ENCODE measurements at regions not wholly inside any gene's neighbourhood (a gene's known extent, or its start where the extent isn't known, plus 50 kb on each side); places are given as distances from the start of the nearest gene placed in this dataset.
"Not testable (repeated sequence)": the region's sequence is repeated elsewhere in the genome, so short reads cannot be mapped to it uniquely, and the experiment has no call there.

DNA sequence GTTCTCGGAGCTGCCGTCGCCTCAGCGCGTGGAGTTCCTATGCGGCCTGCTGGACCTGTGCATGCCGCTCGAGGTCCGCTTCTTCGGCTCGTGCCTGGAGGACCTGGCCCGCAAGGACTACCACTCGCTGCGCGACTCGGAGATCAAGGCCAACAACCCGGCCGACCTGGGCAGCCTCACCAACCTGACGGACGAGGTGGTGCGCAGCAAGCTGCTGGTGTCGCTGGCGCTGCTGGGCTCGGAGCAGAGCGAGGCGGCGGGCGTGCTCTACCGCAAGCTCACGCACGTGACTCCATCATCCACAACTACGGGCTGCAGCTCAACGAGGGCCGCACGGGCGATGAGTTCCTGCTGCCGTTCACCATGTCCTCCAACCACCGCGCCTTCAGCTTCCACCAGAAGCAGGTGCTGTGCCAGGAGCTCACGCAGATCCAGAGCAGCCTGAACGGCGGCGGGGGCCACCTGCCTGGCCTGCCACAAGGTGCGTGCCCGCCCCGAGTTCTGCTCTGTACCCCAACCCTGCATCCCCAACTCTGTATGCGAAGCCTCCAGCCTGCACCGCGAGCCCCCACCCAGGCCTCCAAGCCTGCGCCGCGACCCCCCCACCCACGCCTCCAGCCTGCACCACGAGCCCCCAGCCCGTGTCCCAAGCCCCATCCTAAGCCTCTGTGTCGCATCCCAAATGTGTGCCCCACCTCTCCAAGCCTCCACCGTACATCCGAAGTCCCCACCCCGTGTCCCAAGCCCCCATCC is 178.2 kb downstream of the OR4M2 start:
- Histone ChIP-seq H3K27ac (ENCODE audit: low read depth, low read length, poor library complexity, severe bottlenecking) (no peak overlapping the region), H4K20me1 (ENCODE audit: insufficient read depth, low read length) (no peaks in the 10 kb centered on the region), H3K79me2 (ENCODE audit: insufficient read depth, low read depth, low read length) (no peaks in the 10 kb centered on the region), H3K4me1 (ENCODE audit: insufficient read depth, low read length, poor library complexity, severe bottlenecking) (peaks cover 37% of the 10 kb centered on the region), H2AFZ (ENCODE audit: low read length) (no peak overlapping the region), H3K9me3 (ENCODE audit: low read length) (no peaks in the 10 kb centered on the region), H3K9me2 (ENCODE audit: insufficient read depth, low read length) (no peaks in the 10 kb centered on the region), H3K4me2 (ENCODE audit: low read length) (no peak overlapping the region), H3K36me3 (ENCODE audit: insufficient read depth, low read length) (no peaks in the 10 kb centered on the region), H3K4me3 (ENCODE audit: low read depth, low read length, poor library complexity, severe bottlenecking) (no peak overlapping the region)
- no TSS peak for BruUV-seq (replicated peaks)
- DNase-seq (ENCODE audit: low spot score): no peak
- CTCF ChIA-PET (ENCODE audit: unreplicated experiment): no interaction called here
- intact Hi-C loops (cut with micrococcal nuclease; ENCODE audit: unreplicated experiment): loop anchor here (10.0 kb wide), 1 partner anchor 536 kb away; no protein-coding TSS in a partner anchor
- POLR2A ChIA-PET: no interaction called here
- TF ChIP-seq, protein P1, sequence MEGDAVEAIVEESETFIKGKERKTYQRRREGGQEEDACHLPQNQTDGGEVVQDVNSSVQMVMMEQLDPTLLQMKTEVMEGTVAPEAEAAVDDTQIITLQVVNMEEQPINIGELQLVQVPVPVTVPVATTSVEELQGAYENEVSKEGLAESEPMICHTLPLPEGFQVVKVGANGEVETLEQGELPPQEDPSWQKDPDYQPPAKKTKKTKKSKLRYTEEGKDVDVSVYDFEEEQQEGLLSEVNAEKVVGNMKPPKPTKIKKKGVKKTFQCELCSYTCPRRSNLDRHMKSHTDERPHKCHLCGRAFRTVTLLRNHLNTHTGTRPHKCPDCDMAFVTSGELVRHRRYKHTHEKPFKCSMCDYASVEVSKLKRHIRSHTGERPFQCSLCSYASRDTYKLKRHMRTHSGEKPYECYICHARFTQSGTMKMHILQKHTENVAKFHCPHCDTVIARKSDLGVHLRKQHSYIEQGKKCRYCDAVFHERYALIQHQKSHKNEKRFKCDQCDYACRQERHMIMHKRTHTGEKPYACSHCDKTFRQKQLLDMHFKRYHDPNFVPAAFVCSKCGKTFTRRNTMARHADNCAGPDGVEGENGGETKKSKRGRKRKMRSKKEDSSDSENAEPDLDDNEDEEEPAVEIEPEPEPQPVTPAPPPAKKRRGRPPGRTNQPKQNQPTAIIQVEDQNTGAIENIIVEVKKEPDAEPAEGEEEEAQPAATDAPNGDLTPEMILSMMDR (conservative IDR thresholded peaks at IDR 0.05; ENCODE audit: low read length): no peak
- no peak for TF ChIP-seq EZH2phosphoT487 (IDR thresholded peaks at IDR 0.05; ENCODE audit: borderline replicate concordance, low read depth, low read length)

DNA sequence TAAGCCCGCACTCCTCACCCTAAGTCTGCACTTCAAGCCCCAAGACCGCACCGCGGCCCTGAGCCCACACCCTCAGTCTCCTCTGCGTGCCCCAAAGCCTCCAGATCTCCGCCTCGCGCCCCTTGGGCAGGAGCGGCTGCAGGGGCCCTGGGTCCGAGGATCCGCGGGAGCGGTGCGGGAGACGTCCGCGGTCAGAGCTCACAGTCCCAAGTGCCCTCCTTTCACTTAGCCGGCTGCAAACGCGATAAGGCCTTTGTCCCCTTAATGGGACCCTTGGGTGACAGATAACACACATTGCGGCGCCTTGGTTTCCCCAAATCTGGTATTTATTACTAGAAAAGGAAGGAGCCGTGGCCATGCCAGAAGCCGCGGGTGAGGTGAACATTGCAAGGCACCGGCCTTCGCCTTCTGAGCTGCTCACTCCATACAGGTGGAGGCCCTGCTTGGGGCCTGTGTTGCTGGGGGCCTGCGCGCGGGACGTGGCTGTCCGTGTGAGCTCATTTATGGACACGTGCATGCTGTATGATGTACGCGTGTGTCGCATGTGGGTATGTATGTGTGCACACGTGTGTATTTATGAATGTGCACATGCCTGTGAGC is 178.9 kb downstream of the OR4M2 start:
- H3K4me1 ChIP-seq (ENCODE audit: insufficient read depth, low read length, poor library complexity, severe bottlenecking): peaks cover 33% of the 10 kb centered on the region
- intact Hi-C loops (cut with micrococcal nuclease; ENCODE audit: unreplicated experiment): loop anchor here (10.0 kb wide), 1 partner anchor 536 kb away; no protein-coding TSS in a partner anchor
- H3K27ac ChIP-seq (ENCODE audit: low read depth, low read length, poor library complexity, severe bottlenecking); BruUV-seq (replicated peaks); H3K4me2 ChIP-seq (ENCODE audit: low read length); H3K36me3 ChIP-seq (ENCODE audit: insufficient read depth, low read length); CTCF ChIA-PET (ENCODE audit: unreplicated experiment); H3K4me3 ChIP-seq (ENCODE audit: low read depth, low read length, poor library complexity, severe bottlenecking); DNase-seq (ENCODE audit: low spot score); H3K9me2 ChIP-seq (ENCODE audit: insufficient read depth, low read length); H3K79me2 ChIP-seq (ENCODE audit: insufficient read depth, low read depth, low read length); H3K9me3 ChIP-seq (ENCODE audit: low read length); H4K20me1 ChIP-seq (ENCODE audit: insufficient read depth, low read length): not testable (repeated sequence)
- POLR2A ChIA-PET: interaction anchor here (1.1 kb wide), 1 partner anchor 11 kb away, joined by 3 read pairs; no protein-coding TSS in a partner anchor
- 0 out of 2 replicates have a peak overlapping the region, but pooled peaks have one; percentile 55 for H2AFZ ChIP-seq (ENCODE audit: low read length)

DNA sequence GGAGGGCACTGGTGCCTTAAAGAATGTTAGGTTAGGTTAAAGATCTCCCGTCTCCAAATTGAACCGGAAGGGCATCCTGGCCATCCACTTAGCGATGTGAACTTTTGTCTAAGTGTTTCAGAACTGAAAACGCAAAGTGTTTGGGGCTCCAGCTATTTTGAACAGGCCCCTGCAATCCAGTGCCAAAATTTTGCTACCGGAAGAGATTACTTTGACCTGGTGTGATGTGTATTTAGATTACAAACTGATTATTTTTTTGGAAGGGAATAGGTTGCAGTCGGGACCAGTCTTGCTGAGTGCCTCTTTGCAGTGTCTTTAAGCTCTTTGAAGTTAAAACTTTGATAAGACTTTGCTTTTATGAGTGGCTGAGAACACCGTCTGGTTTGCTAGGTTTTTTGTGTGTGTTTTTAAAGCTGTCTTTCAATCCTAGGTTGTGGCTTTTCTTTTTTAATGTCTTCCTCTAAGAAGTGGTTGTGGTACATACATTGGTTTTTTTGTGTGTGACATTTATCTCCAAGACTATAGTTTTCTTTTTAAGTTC is 179.6 kb downstream of the OR4M2 start:
- TF ChIP-seq, protein P1 (conservative IDR thresholded peaks at IDR 0.05; ENCODE audit: low read length): no peak
- TF ChIP-seq EZH2phosphoT487 (IDR thresholded peaks at IDR 0.05; ENCODE audit: borderline replicate concordance, low read depth, low read length): no peak
- POLR2A ChIA-PET: interaction anchor here (1.1 kb wide), 1 partner anchor 12 kb away, joined by 3 read pairs; no protein-coding TSS in a partner anchor
- no peak for DNase-seq (ENCODE audit: low spot score)
- H3K4me3 ChIP-seq (ENCODE audit: low read depth, low read length, poor library complexity, severe bottlenecking): no peak overlapping the region
- peaks cover 33% of the 10 kb centered on the region for H3K4me1 ChIP-seq (ENCODE audit: insufficient read depth, low read length, poor library complexity, severe bottlenecking)
- peak overlapping the region; percentile 5 for H3K27ac ChIP-seq (ENCODE audit: low read depth, low read length, poor library complexity, severe bottlenecking)
- no peaks in the 10 kb centered on the region for H3K9me3 ChIP-seq (ENCODE audit: low read length)
- intact Hi-C loops (cut with micrococcal nuclease; ENCODE audit: unreplicated experiment): loop anchor here (10.0 kb wide), 1 partner anchor 535 kb away; no protein-coding TSS in a partner anchor
- H4K20me1 ChIP-seq (ENCODE audit: insufficient read depth, low read length): no peaks in the 10 kb centered on the region
- no peaks in the 10 kb centered on the region for H3K79me2 ChIP-seq (ENCODE audit: insufficient read depth, low read depth, low read length)
- CTCF ChIA-PET (ENCODE audit: unreplicated experiment): no interaction called here
- no TSS peak for BruUV-seq (replicated peaks)
- H3K9me2 ChIP-seq (ENCODE audit: insufficient read depth, low read length): no peaks in the 10 kb centered on the region
- H3K4me2 ChIP-seq (ENCODE audit: low read length): peak overlapping the region; percentile 57; the same call in 1 of the 2 replicates
- H3K36me3 ChIP-seq (ENCODE audit: insufficient read depth, low read length): no peaks in the 10 kb centered on the region
- peak overlapping the region; percentile 55; the same call in 1 of the 2 replicates for H2AFZ ChIP-seq (ENCODE audit: low read length)

Data from OCI-LY7 (cell line).